GM18526 (cell line): ENCODE measurements at regions not wholly inside any gene's neighbourhood (a gene's known extent, or its start where the extent isn't known, plus 50 kb on each side); places are given as distances from the start of the nearest gene placed in this dataset.

Source experiments
- POLR2A ChIP-seq: IDR thresholded peaks from 3 replicates; pipeline ENCODE4 v1.6.1; 2011; ENCODE audit not compliant: insufficient read length; ENCODE audit errors: extremely low read depth

DNA sequence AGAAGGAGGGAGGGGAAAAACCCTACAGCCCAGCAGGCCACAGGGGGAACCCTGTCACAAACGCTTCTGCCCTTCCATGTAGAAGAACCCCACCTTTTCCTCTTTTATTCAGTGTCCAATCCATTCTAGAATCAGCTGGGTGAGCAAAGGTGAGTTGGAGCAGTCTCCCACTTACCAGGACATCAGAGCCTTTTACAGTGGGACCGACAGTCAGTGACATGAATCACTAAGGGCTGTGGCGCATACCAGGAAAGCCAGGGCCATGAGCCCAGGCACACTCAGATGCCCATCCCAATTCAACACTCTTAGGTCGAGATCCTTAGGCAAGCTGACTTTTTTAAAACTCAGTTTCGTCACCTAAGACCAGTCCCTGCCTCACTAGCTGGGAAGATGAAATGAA is 146.1 kb downstream of the AQP9 start:
- no peak for TF ChIP-seq POLR2A

DNA sequence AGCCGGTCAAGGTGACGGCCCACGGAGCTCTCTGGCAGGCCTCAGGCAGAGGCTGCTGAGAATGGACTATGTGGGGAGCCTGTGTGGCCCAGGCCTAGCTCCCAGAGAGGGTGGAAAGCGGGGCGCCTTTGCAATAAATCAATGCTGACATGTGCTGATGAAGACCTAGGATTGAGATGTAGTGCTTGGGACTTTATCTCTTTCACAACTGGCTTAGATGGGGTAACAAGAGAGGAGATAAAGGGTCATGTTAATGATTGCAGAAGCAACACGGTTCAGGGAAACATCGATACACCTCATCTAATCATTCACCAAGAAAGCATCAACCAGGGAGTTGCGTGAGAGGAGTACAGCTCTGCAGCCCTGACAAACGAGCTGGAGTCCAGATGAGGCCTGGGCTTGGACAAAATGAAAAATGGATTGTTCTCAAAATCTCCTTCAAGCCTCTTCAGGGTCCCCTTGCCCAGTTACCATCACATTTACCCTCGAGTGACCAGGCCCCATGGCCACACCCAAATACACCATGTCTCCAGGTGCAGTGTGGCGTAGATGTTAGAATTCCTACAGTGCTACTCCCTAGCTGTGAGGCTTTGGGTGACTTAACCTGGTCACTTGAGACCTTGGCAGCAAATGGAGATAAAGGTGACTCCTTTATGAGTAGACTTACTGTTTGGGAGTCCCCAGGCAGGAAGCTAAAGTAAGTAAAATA is 146.4 kb upstream of the LIPC start:
- no peak for TF ChIP-seq POLR2A

DNA sequence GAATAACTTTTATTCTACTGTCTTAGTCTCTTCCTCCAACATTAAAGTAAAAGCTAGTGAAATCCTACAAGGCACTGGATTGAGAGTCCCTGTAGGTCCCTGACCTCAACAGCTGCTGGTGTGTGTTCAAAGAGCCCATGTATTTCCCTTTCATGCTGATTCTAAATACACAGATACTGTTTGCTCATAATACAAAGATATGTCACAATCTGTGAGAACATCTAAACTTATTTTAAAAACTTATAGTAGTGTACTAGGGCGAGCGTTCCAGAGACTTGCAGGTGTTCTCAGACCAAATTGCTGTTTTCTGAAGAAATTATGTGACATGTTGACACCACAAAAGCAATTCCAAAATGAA is 145.9 kb upstream of the LIPC start:
- no peak for TF ChIP-seq POLR2A

DNA sequence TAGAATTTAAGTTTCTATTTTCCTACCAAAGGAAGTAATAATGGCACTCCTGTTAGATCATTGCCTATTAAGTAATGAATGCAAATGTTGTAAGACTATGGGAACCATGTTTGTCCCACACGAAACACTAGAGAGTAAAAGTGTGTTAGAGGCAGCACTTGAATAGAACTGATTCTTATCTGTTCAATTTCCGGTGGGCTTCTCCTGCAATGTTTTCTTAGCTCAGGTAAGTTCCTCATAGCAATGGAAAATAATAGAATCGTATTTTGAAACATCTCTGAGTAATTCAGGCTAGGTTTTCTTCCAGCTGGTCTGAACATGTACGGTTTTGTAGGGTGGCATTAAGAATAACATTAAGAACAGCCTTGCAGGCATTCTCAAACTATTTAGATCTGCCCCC is 145.3 kb upstream of the LIPC start:
- no peak for TF ChIP-seq POLR2A

DNA sequence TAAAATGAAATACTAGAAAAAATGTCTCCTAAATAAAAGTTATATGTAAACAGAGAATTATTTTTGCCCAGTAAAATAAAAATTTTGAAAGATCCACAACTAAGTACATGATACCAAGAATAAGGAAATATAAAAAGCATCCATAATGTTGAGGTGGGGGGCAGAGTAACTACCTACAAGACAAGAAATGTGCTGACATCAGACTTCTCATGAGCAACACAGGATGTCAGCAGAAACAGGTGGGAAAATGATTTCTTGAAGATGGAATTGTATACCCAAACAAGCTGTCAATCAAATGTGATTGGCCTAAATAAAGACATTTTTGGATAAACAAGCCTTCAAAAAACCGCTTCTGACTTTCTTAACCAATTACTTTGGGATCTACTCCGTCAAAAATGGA is 143.9 kb upstream of the LIPC start:
- no peak for TF ChIP-seq POLR2A

DNA sequence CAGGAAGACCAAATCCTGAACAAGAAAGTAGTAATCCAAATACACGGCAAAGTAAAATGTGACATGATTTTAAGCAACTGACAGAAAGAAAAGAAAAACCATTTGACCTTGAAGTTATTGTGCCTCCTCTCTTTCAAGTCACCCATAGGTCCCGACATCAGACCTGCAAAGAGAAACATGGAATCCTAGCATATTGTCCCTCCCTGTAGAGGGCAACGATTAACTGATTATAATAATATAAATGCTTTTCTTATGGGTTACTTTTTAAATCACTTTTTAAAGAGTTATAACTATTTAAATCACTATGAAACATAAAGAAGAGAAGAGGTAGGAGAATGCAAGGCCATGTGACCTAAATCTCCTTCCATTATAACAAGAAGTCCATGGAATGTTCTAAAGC is 143.2 kb upstream of the LIPC start:
- TF ChIP-seq POLR2A, result no peak

DNA sequence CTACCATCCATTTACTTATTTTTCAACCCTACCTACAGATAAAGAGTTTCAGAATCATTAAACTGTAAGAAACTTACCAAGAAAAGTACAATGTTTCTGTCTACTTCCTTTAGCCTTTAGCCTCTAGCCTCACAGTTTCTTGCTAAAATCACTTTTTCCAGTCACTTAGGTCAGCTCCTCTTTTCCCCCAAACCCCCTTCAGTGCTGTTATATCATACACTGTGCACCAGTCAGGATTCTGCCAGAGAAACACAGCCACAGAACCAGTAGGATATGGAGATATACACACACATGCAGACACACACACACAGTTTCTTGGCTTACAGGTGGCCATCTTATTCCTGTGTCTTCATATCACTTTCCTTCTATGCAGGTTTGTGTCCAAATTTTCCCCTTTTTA is 139.9 kb upstream of the LIPC start:
- TF ChIP-seq POLR2A, result no peak

DNA sequence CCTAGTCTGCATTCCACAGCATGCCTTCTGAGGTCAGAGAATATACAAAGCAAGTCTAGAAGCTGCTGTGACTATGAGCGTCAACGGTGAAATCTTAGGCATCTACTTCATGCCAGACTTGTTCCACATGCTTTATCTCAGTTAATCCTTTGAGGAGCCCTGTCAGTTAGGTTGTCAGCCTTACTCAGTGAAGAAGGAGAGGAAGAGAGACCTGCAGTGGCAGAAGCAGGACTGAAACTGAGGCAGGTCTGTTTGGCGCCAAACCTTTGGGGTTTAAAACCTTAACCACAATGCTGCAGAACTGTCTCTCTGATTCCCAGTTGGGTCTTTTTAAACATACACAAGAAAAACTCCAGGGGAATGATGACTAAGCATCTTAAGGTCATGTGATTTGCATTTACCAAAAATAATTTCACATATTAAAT is 139.0 kb upstream of the LIPC start:
- no peak for TF ChIP-seq POLR2A

DNA sequence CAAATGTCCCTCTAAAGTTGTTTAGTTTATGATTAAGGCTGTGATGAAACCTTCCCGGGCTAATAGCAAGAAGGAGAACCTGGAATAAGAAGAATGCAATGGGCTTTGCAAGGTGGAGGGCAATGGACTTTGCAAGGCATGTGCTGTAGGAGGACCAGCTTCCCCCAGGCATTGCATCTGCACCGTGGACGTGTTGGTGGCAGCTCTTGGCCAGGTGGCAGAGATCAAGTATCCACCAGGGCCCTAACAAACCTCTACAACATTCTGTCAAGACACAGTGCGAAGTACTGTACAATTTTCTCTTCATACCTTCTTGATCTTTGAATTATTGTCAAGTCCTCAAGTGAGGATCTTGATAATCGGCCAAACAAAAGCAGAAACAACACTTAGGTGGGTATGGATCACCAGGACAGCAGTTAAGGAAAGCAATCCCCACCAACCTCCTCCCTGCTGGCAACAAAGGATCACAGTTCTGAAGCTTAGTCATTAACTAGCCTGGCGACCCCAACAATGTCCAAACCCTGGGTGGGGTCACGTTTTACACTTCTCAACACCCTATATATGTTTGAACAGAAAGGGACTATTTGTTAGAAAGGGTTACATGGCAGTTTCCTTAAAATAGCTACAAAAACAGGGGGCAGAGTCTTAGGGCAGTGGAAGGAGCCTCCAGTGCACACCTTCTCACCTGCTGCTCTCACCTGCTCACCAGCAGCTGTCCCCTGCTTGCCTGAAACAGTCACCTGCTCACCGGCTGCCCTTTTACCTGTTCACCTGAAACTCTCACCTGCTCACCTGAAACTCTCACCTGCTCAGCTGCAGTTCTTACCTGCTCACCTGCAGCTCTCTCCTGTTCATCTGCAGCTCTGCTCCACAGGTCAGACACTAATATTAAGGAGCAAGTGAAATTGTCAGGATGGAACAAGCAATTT is 137.9 kb upstream of the LIPC start:
- TF ChIP-seq POLR2A, result no peak

DNA sequence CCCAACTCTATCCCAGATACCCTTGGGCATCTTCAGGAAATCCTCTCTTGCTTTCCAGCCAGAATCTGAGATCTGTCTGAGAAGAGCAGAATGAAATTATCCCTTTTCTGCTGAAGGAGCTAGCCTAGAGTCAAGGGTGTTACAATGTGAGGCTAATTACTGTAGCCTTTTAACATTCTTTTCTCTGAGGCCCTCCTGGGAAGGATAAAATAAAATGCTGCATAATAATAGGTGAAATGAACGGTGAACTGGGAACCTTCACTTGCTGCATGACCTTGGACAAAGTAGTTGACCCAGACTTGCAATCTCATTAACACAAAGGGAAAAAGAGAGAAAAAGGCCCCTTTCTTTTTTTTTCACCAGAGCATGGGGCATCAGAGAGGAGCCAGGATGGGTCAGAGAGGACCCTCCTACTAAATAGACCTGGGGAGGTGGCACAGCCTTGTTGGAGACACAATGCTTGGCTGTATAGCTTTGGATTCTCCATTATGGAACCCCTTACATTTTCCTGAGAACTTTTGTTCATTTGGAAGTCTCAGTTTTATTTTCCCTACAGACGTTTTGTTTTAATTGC is 137.0 kb upstream of the LIPC start:
- no peak for TF ChIP-seq POLR2A

DNA sequence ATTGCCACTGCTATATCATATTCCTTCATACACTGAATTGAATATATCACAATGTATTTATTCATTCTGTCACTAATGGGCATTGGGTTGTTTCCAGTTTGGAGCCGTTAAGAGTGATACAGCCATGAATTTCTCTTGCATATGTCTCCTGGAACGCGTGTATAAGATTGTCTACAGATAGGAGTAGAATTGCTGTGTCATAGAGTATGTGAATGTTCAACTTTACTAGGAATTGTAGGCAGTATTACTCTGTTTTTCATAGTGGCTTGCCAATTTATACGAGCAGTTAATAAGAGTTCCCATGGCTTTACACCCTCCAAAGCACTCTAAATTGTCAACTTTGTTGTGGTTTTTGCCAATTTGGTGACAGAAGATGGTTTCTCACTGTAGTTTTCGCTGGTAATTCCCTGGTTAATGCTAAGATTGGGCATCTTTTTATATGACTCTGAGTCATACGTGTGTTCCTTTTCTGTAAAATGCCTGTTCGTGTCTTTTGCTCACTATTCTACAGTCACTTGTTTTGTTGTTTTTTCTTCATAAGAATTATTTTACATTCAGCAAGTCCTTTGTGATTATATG is 136.1 kb upstream of the LIPC start:
- TF ChIP-seq POLR2A, result no peak

DNA sequence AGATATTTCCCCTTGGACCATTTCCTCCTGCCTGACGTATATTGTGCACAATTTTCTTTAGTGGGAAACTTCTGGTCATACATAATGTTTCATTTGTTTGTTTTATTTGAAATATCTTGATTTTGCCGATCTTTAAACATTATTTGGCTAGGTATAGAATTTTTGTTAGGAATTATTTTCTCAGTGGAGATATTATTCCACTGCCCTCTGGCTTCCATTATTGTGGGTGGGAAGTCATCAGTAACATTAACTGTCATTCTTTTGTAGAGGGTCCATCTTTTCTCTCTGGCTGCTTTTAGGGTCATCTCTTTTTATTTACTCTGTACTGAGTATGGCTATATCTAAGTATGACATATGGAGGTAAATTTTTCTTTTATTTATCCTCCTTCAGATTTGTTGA is 135.5 kb upstream of the LIPC start:
- TF ChIP-seq POLR2A, result no peak

DNA sequence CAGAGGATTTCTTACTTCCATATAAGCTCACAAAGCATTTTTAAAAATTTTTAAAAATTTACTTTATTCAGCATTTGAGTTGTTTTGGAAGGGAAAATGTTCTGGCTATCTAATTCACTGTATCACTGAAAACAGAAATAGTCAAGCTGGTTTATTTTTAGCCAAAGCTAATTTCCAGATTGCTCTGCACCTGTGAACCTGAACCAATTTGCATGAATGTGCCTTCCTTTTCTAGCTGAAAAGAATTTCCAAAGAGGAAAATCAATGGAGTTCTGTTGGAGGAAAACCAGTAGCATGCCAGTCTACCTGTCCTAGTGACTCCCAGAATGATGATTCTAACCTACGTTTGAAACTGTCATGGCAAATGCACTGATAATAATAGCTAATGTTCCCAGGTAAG is 134.2 kb upstream of the LIPC start:
- TF ChIP-seq POLR2A, result no peak

DNA sequence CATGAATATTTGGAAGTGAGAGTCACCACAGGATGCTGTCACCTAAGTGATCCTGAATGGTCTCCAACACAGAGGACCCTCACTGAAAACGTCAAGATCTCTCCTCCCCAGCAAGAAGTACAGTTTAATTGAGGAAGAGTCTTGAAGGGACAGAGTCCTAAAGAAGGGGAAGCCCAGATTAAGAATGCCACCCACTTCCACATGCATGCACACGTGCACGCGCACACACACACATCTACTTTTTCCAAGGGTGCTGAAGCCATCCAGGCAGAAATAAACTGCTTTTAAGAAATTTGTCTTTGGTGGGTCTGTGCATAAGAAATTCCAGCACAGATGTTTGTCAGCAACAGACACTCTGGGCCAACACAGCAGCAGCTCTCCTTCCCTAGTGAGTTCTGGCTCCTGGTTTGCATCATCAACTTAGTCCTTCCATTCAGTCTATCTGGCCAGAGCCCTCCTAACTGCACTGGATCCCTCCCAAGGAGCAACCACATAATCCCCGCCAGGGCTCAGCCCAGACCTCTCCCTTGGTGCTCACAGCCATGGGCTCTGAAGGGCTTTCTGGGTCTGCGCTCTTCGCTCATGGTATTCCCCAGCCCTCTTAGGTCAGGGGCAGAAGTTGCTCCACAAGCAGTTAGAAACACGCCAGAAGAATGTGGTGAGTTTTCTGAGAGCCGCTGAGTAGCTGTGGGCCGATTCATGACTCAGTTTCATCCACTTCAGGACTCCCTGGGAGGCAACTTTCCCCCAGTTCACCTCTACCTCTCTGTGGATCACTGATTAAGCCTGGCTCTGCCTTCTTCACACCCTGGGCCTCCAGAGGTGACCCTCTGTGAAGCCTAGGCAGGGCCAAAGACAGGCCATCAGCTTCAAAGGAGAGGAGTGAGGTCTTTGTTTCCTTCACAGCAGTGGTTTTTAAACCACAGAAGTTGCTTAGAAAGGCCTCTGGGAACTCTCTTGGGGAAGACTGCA is 132.6 kb upstream of the LIPC start:
- no peak for TF ChIP-seq POLR2A

DNA sequence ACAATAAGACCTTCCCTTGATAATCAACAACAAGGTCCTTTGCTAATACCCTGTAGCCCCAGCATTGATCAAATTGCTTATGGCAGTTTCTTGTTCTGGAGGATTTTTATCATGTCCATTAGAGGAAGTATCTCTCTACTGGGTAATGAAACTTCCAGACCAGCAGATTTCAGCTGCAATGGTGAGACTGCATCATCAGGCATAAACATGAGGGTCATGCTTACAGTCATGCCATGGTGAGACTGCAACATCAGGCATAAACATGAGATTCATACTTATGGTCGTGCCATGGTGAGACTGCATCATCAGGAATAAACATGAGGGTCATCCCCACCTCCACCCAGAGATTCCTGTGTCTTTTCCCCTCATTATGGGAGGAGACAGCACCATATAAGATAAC is 129.0 kb upstream of the LIPC start:
- TF ChIP-seq POLR2A, result no peak
